HG03139 (cell line): ENCODE measurements at regions not wholly inside any gene's neighbourhood (a gene's known extent, or its start where the extent isn't known, plus 50 kb on each side); places are given as distances from the start of the nearest gene placed in this dataset.
A peak's percentile ranks its signal among the peaks of the same experiment; 100 is the strongest.

Experiments used
- ATAC-seq: cut with Tn5 transposase; IDR thresholded peaks from one replicate; pipeline ENCODE4 v1.9.1; 2021; ENCODE audit not compliant: unreplicated experiment

DNA sequence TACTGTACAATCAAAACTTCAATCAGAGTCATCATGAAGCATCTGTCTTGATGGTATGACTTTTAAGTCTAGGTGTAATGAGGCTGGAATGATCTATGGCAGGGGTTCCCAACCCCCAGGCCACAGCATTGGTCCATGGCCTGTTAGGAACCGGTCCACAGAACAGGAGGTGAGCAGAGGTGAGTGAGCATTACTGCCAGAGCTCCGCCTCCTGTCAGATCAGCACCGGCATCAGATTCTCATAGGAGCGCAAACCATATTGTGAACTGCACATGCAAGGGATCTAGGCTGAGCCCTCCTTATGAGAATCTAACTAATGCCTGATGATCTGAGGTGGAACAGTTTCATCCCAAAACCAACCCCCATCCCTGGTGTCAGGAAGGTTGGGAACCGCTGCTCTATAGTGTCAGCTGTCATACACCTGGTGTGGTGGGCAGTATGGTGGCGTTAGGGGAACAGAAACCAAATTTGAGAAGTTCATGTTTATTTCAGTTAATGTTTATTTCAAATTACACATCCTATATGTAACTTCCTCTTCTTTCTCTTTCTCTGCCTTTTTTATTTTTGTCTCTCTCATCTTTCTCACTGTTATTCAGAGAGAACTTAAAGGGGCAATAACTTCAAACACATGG is 432.6 kb downstream of the TNS3 start:
- ATAC-seq: peak; percentile 50

DNA sequence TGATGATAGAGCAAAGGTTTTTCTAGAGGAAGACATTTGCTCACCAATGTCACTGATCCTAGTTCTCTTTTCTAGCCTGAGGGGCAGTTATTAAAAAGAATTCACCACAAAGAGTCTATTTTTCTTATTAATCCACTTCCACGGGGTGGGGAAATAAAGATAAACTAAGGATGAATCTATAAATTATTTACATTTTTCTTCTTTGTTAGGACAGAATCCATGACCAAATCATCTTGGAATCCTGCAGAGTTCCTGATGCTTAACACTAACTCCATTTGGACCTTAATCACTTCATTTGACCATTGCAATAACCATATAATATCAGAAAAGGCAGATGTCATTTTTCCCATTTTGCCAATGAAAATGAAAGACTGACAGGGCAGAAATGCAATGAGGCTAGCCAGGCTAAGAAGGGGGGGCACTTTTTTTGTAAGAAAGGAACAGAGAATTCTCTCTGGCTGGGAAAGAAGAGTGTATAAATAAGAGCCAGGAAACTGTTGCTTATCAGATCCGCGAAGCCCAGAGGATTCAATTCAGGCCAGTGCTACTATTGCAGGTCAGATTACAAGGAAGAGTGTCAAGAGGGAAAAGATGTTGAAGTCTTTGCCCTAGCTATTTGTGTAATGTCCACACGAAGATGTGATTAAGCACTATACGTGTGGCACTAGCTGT is 433.2 kb downstream of the TNS3 start:
- peak; percentile 4 for ATAC-seq

DNA sequence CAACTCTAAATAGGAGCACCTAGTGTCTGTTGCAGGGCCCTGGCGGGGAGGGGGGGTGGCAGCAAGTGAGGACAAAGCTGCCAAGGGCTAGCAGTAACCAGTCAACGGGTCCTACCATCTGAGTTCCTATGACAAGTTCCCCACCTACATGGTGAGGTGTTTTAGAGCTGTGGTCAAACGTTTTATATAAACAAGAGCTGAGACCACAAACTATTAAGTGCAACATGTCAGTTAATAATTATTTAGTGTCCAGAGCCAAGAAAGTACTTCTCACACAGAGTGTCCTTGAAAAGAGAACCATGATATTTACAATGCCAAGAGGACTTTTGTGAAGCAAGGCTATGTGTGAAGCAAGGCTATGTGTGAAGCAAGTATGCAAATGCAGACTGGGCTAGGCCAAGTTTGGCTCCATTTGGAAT is 434.7 kb downstream of the TNS3 start:
- peak; percentile 48 for ATAC-seq

DNA sequence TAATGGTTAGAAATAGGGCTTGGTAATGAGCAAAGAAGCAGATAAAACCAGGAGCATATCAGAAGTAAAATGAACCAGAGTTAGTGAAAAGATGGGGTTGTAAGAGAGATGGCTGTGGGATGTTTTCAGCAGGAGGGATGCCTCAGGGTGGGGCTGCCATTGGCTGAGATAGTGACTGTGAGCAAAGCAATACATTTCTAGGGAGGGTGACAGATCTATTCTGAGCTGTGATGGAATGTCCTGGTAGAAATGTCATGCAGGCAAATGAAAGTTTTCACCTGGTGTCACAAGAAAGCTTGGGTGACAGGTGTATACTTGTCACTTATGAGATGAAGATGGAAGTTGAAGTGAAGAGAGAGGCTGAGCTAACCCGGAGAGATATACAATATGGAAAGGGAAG is 435.9 kb downstream of the TNS3 start:
- no peak for ATAC-seq

DNA sequence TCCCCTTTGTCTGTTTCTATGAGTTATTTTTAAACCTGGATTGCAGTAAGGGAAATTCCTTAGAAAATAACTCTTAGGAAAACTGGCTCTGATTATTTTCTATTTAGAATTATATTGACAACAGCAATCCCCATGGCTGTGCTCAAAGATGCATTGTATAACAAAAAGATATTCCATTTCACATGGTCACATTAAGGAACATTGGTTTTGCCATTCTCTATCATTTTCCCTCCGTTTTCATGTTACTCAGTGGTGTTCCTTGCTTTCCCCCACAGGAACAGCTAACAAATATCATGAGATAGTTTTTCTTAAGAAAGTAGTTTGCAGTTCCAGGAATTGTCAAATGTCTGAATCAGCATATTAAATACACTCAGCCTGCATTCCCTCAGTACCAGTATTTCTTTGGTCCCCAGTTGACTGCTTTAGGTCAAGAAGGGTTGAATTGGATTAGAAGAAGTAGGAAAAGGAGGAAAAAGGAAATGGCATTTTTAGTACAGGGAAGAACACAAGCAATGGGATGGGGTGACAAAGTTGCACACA is 436.7 kb downstream of the TNS3 start:
- ATAC-seq: no peak

DNA sequence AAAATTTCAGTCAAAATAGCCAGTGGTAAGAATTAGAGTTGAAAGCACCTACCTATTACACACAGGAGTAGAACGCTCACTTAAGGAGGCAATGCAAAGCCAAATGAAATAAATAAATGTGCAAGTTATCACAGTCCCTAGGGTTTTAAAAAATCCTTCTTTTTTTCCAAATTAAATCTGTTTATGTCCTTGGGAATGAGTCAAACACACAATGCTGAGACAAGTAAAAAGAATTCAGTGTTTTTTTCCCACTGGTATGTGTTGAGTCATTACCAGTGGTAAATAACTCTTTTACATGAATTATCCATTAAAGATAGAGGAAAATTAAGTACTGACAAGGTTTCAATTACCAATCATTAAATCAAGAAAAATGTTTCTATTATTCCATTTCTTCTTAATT is 438.6 kb downstream of the TNS3 start:
- no peak for ATAC-seq

DNA sequence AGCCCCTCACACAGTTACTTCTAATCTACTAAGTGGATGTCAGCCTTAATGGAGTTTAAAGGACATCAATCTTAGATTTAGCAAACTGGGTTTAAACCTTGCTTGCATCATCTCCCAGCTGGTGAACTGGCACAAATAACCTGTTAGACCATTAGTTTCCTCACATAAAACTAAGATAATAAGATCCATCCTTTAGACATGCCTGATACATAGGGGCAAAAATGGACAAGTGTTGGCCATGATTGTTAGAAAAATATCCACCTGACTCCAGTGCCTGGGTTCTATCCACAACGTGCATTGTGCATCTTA is 439.1 kb downstream of the TNS3 start:
- ATAC-seq: no peak

DNA sequence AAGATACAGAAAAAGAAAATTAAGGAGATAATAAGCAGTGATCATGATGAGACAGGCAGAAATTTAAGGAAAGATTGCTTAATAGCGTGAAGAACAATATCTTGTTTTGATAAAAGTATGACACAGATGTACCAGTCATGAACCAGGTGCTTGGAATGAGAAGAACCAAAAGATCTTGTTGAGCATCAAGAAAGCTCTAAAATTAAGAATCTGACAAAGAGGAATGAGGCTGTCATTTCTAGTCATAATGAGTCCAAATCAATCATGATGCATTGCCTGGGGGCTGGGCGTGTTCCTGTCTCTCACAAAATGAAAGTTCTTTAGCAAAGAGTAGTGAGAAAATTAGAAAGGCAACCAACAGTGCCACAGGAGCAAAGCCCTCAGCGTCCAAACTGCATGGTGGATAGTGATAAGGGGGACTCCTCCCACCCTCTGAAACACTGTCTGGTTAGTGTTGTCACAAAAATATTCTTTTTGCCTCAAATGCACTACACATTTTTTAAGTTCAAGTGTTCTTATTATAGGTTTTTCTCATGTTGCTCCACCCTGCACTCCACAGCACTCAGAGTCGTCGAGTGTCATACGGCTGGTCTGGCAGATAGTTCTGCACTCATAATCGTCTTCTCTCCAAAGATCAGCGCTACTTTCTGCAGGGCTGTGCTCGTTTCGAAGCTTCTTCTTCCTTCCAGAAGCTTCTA is 439.6 kb downstream of the TNS3 start:
- ATAC-seq: no peak

DNA sequence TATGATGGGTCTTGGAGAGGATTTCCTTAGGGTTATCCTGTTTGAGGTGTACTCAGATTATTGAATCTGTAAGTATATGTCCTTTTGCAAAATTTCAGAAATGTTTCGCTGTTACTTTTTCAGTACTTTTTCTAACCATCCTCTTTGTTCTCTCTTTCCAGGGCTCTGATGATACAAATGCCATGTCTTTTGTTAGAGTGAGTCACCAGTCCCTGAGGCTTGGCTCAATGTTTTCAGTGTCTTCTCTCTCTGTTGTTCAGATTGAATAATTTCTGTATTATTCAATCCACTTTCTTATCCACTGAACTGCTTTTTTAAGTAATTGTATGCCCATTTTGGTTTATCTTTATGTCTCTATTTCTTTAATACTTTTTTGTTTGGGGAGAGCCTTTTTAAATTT is 449.4 kb downstream of the TNS3 start:
- ATAC-seq: no peak

DNA sequence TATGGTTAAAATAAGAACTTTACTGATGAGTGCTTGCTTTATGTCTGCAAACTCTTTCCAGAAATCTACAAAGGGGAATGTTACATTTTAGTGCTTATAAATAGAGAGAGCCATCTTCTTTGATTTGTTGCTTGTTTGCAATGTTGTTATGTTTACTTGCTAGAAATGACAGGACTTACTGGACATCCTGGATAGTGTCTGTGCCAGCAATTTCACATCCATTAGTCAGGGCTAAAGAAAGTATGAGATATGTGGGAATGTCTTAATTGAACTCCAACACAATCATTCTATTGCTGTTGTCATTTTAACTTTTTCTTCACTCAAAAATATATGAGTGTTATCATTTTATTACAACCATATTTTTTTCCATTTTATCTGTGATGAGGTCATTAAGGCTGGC is 453.2 kb downstream of the TNS3 start:
- no peak for ATAC-seq

DNA sequence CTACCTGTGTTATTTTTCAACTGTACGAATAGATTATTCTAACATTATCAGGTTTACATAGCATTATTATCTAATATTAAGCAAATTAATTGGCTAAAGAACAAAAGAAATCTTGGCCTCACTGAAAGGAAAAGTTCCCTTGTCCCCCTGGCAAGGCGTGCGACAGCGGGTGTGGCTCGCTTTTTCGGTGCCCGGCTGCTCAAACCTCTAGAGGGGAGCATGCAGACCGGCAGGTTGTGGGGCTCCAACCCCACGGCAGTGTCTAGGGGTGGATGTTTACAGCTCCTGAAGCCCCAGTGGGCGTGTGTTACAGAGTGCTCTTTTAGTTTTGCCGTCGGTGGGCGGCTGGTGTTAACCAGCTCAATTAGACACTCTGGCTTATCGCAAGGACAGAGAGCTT is 456.4 kb downstream of the TNS3 start:
- ATAC-seq: no peak

DNA sequence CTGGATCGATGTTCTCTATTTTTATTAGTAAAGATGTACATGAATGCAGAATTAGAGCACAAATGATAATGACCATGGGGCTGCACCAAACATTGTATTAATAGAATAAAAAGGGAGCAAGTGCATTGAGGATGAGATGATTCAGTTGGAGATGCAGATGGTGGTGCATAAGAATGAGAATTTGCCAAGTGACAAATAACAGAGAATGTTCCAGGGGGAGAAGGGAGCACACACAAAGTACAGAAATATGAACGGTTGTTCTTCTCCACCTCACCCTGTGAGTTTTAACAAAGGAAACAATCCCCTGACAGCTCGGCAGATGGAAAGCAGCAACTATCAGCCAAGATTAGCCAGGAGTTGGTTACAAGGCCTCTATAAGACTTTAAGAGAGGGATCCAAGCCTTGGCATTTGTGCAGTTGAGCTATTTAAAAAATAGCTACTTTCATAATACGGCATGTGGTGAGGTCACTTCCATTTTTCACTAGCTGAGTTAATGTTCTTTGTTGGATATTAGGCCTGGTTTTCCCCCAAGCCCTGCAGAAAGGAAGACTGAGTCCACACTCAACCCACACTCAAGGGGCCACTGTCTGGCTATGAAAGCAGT is 462.5 kb downstream of the TNS3 start:
- no peak for ATAC-seq

DNA sequence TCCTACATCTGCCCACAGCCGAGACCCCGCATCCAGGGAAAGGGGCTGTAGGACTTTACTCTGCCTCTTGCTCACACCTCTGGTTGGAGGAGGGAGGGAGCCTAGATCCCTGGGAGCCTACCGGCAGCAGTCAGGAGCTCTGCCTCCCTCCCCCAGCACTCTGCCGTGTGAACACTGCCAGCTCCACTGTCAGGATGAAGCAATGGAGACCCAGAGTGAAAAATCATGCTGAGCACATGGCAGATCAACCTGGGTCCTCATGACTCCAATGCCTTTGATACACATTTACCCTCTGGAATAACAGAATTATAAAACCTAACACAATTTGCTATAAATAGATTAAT is 477.7 kb downstream of the TNS3 start:
- ATAC-seq: no peak

DNA sequence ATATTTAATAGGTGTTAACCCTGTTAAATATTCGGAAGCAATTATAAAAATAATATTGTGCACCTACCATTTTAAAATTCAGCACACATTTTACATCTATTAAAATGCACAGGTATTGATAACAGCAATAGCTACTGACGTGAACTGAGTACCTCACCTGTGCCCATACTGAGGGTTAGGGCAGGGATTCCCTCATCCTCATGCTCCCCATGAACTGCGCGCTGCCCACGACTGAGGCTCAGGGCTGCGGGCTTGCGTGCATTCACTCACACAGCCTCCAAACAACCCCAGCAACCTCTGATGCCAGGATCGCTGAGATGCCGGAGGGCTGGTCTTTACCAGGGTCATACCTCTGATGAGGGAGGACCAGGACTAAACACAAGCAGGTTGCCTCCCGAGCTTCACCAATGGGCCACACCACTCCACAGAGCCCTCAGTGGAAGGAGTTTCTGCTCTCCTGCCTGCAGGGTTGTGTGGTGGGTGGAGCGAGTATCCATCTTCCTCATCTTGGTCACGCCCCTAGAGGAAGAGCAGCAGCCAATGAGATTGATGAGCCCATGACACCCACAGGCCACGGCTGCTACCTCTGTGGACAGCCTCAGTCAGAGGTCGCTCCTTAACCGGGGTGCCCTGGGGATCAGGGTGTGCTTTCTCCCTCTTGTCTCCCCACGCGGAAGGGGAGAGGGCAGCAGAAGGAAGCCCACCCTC is 478.3 kb downstream of the TNS3 start:
- ATAC-seq: no peak

DNA sequence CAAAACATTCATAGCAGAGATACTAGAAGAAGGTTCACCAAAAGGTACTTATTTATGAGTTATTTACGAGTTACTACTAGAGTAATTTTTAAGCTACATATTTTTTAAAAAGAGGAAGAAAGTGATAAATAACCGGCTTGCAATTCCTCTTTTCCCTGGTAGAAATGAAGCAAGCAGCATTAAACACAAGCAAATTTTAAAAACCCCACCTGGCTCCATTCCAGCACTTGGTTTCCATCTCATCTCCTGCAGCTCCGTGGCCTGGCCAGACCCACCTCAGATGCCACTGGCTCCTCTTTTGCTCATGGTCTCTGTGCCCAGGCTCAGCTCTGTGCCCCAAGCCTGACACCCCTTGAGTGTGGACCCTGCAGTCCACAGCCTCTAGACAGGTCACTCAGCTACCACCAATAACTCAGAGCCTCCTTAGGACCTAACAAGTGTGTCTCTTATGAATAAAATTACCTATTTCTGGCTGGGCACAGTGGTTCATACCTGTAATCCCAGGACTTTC is 479.5 kb downstream of the TNS3 start:
- no peak for ATAC-seq

DNA sequence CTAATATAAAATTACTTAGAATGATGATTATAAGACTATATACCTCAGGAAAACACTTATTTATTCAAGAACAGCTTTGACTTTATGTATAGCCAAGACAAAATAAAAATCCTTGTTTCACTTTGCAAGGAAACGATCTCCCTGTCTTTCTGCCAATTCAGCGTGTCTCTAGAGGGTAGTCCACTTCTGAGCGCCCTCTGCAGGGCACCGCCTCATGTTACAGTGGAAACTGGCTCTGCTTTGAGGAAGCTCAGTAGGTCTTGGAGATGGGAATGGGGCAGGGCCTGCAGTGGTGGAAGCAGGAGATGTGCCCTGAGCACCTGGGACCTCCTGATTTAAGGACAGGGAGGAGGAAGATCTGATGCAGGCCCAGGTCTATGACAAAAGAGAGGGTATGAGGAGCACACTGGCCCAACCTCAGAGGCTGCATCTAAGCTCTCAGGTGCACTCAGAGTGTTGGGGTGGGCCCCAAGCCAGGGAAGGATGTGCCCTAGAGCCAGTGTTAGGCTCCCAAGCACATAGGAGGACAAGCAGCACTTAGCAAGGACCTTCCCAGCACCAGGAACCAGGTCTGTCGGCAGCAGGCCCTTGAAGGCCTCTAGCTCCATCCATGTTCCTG is 481.0 kb downstream of the TNS3 start:
- ATAC-seq: no peak

DNA sequence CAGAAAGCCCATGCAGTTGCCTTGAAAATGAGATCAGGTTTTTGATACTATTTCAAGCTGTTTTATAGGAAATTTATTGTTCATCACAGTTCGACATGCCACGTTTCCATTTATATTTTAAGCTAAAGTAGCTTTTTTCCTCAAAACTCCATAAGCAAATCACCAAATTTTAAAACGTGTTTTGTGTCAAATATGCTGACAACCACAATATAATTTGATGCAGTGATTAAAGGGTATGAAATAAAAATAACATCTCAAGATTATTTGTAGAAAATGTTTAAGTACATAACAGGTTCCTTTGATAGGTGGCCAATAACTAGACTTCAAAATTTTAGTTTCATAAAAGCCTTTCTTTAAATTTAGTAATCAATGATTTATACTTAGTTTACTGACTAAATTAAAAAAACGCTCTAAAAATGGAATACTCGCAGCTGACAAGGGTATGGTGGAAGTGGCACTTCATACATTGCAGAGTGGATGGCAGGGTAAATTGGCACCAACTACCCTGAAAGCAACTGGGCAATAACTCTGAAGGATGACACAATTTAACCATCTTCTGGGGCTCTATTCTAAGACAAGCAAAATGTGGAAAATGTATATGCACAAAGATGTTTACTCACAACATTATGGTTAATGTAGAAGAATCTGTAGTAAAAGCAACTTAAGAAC is 481.6 kb downstream of the TNS3 start:
- no peak for ATAC-seq

DNA sequence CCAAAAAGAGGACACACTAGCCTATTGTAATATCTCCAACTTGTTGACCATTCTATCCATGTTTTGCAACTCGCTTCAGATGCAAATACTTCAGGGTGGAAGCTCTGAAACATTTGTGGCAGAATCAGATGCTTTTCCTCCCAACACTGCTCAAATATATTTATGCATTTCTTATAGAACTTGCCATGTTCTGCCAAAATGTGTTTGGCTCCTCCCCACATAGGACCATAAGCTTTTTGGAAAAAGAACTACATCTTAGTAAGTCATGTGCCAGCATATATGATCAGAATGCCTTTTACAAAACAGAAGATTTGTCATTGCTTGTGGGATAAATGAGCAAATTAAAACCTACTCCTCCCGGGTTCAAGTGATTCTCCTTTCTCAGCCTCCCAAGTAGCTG is 484.5 kb downstream of the TNS3 start:
- no peak for ATAC-seq

DNA sequence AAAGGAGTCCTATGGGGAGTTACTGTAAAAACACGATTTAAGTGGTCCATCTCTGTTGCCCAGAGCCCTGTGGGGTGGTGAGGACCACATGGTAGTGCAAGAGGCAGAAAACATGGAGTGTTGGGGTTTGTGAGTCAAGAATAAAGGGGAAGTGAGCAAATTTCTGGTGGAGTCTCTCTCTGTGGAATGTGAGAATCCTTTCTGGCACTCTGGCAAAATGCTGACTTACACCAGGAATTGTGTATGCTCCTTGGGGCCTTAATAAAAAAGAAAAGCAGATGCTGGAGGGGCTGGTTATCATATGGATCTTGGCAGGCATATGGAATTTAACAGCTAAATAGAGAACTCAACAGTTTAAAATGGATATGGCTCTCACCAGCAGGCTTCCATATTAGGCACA is 486.0 kb downstream of the TNS3 start:
- no peak for ATAC-seq

DNA sequence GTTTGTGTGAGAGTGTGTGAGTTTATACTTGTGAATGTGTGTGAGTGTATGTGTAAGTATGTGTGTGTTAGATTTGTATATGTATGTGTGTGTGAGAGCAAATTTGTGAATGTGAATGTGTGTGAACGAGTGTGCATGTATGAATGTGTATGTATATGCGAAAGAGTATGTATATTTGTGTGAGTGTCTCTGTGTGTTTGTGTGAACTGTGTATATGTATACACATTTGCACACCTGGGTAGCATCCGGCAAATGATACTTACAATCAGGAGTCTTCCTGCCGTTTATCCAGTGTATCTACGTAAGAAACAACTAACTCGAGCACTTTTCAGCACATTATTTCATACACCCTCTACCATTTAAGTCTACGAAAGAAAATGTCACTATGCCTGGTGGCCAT is 487.4 kb downstream of the TNS3 start:
- no peak for ATAC-seq
